LNCaP clone FGC (cell line): ENCODE measurements at regions not wholly inside any gene's neighbourhood (a gene's known extent, or its start where the extent isn't known, plus 50 kb on each side); places are given as distances from the start of the nearest gene placed in this dataset.

Experiments
- DNase-seq: peaks from one replicate; pipeline ENCODE4 v3.0.0-alpha.2; 2011; ENCODE audit warnings: low read depth
- H3K4me3 ChIP-seq: 2 replicates; pipeline ENCODE4 v1.5.1; 2011; ENCODE audit warnings: mild to moderate bottlenecking, low read depth, low read length, control low read depth
- CTCF ChIP-seq: IDR thresholded peaks from 2 replicates; pipeline ENCODE4 v1.5.1; 2012; ENCODE audit warnings: mild to moderate bottlenecking; ENCODE audit not compliant: control insufficient read depth, insufficient read depth; ENCODE audit errors: extremely low read depth

DNA sequence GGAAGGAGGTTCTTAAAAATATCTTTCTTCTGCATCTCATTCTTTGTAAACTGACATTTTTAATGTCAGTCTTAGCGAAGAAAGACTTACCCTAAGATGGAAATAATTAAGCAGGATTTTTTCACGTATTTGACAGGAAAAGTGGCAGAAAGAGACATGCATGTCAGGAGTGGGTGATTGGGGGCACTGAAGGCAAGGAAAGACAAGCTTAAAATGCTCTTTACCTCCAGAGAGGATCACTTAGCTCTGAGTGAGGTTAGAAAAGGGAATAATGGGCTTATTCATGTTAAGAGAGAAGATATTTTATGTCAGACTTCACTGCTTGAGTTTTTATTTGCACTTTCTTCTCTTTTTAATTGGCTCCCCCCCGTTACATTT, 1358.2 kb upstream of the TMEM132C start:
- no peak for DNase-seq

GRCh38 chr12:126910570-126910969, 1356.4 kb upstream of the TMEM132C start:
- no peak for DNase-seq
- H3K4me3 ChIP-seq: no peak overlapping the region
- no peak for TF ChIP-seq CTCF

More for the DNA sequence above, 1358.2 kb upstream of the TMEM132C start:
- no peak overlapping the region for H3K4me3 ChIP-seq
- TF ChIP-seq CTCF: no peak

DNA sequence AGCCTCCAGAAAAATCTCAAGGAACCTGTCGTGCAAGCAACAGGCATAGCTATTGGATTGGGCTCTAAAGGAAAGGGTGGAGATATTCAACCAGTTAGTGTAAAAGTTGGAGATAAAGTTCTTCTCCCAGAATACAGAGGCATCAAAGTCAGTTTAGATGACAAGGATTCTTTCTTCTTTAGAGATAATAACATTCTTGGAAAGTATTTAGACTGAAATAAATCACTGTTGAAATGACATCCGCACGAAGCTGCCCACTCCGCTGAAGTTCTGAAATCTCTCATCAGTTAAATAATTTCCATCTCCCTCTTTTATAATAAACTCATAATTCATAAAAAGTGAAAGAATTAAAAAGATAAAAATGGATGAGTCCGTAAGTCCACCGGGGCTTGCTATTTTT, 1354.9 kb upstream of the TMEM132C start:
- H3K4me3 ChIP-seq: no peak overlapping the region
- DNase-seq: no peak
- no peak for TF ChIP-seq CTCF

DNA sequence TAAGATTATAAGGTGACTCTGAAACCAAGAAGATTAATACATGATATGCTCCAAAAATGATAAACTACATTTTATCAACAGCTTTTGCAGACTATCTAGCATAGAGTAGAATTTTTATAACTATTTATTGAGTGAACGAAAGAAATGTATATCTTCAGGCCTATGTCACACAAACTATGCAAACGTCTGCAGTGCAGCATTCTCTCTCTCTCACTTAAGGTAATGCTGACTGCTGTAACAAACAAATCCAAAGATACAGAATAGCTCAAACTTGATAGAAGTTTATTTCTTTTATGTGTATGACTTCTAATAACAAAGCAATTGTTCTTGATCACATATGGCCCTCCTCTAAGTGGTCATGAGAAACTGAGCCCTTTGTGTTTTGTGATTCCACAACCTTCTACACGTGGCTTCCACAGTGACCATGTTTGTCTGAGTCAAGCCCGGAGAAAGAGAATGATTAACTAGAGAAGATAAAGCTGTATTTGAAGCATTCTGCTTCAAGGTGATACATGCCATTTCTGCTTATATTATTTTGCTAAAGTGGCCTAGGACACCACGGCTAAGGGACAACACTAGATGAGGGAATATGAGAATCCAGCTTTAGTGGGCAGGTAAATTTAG, 1352.7 kb upstream of the TMEM132C start:
- TF ChIP-seq CTCF: no peak
- no peak for DNase-seq
- no peak overlapping the region for H3K4me3 ChIP-seq

GRCh38 chr12:126915309-126915708, 1351.7 kb upstream of the TMEM132C start:
- no peak overlapping the region for H3K4me3 ChIP-seq
- no peak for DNase-seq
- no peak for TF ChIP-seq CTCF

DNA sequence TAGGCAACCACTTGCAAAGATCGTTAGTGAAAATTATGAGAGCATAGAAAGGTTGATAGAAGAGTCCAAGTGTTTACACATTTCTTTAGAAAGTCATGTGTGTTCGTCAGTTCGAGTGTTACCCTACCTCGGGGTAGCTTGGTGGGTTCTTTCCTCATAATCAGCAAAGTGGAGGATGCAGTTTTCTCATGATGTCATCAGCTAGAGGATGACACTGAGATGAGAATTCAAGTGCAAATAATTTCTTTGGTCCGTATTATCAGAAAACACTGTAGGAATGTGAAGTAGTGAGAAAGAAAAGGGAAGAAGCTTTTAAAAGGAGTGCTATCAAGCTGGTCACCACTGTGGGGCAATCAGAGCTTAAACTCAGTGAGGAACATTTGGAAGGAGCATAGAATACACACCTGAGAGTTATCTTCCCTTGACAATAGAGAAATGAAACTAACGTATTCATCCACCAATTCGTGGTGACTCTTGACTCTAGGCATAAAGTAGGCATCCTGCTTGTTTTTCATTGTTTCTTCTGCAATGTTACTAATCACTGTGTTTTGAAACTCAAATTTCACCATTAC, 1340.9 kb upstream of the TMEM132C start:
- no peak overlapping the region for H3K4me3 ChIP-seq
- no peak for DNase-seq
- peak; percentile 42 for TF ChIP-seq CTCF

DNA sequence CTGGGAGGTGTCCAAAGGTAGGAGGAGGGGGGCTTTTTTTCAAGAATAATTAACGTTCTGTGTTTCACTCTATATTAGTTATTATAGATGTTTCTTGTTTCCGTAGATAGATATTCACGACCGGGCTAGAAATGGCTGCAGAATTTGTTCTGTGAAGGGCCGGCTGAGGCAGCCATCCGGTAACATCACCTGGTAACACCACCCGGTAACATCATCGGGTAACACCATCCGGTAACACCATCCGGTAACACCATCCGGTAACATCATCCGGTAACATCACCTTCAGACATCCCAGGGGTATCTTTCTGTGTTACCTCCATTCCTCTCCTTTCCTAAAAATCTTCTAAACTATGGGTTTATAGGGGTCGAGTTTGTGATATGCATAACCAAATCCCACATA, 1336.7 kb upstream of the TMEM132C start:
- no peak for TF ChIP-seq CTCF
- DNase-seq: no peak
- no peak overlapping the region for H3K4me3 ChIP-seq
